Nephron progenitor cell (in vitro differentiated cells): ENCODE measurements at regions not wholly inside any gene's neighbourhood (a gene's known extent, or its start where the extent isn't known, plus 50 kb on each side); places are given as distances from the start of the nearest gene placed in this dataset.

ENCODE experiments used
- DNase-seq: peaks from one replicate; pipeline ENCODE4 v3.0.0; 2021
- H3K27ac Mint-ChIP-seq: 2 replicates; pipeline ENCODE4 v1.8.0; 2021; ENCODE audit warnings: mild to moderate bottlenecking, moderate library complexity, mixed read lengths
- H3K27me3 Mint-ChIP-seq: 2 replicates; pipeline ENCODE4 v1.8.0; 2021; ENCODE audit warnings: mild to moderate bottlenecking, low read depth, mixed read lengths; ENCODE audit not compliant: poor library complexity
- H3K36me3 Mint-ChIP-seq: 2 replicates; pipeline ENCODE4 v1.8.0; 2021; ENCODE audit warnings: low read depth, mixed read lengths
- H3K4me1 Mint-ChIP-seq: 2 replicates; pipeline ENCODE4 v1.8.0; 2021; ENCODE audit warnings: mixed read lengths
- H3K4me3 Mint-ChIP-seq: 2 replicates; pipeline ENCODE4 v1.8.0; 2021; ENCODE audit warnings: mild to moderate bottlenecking, moderate library complexity, mixed read lengths
- H3K9me3 Mint-ChIP-seq: 2 replicates; pipeline ENCODE4 v1.8.0; 2021; ENCODE audit warnings: mild to moderate bottlenecking, moderate library complexity, mixed read lengths
- TF ChIP-seq, protein P1 (sequence below): fragments of 200-600 bp; sonication (generic); IDR thresholded peaks from 2 replicates; pipeline ENCODE4 v1.5.0; 2021; ENCODE audit warnings: antibody characterized with exemption

DNA sequence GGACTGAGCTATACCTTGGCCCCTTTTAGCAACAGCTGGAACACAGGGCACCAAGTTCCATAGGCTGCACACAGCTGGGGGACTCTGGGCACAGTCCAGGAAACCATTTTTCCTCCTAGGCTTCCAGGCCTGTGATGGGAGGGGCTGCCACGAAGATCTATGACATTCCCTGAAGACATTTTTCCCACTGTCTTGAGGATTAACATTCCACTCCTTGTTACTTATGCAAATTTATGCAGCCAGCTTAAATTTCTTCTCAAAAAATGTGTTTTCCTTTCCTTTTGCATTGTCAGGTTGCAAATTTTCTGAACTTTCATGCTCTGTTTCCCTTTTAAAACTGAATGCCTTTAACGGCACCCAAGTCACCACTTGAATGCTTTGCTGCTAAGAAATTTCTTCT, 580.1 kb upstream of the FTMT start:
- H3K4me3 Mint-ChIP-seq: no peak overlapping the region
- TF ChIP-seq, protein P1, sequence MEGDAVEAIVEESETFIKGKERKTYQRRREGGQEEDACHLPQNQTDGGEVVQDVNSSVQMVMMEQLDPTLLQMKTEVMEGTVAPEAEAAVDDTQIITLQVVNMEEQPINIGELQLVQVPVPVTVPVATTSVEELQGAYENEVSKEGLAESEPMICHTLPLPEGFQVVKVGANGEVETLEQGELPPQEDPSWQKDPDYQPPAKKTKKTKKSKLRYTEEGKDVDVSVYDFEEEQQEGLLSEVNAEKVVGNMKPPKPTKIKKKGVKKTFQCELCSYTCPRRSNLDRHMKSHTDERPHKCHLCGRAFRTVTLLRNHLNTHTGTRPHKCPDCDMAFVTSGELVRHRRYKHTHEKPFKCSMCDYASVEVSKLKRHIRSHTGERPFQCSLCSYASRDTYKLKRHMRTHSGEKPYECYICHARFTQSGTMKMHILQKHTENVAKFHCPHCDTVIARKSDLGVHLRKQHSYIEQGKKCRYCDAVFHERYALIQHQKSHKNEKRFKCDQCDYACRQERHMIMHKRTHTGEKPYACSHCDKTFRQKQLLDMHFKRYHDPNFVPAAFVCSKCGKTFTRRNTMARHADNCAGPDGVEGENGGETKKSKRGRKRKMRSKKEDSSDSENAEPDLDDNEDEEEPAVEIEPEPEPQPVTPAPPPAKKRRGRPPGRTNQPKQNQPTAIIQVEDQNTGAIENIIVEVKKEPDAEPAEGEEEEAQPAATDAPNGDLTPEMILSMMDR: no peak
- no peak for DNase-seq
- peak overlapping the region; percentile 9 for H3K27ac Mint-ChIP-seq
- H3K36me3 Mint-ChIP-seq: no peaks in the 10 kb centered on the region
- H3K27me3 Mint-ChIP-seq: peaks cover 3% of the 10 kb centered on the region
- H3K4me1 Mint-ChIP-seq: peaks cover 7% of the 10 kb centered on the region
- H3K9me3 Mint-ChIP-seq: peaks cover 23% of the 10 kb centered on the region

GRCh38 chr5:121273833-121274433, 577.7 kb upstream of the FTMT start:
- peaks cover 7% of the 10 kb centered on the region for H3K4me1 Mint-ChIP-seq
- peaks cover 23% of the 10 kb centered on the region for H3K9me3 Mint-ChIP-seq
- TF ChIP-seq, protein P1: no peak
- peak overlapping the region; percentile 27 for H3K27ac Mint-ChIP-seq
- H3K27me3 Mint-ChIP-seq: no peaks in the 10 kb centered on the region
- H3K4me3 Mint-ChIP-seq: no peak overlapping the region
- no peaks in the 10 kb centered on the region for H3K36me3 Mint-ChIP-seq
- no peak for DNase-seq

DNA sequence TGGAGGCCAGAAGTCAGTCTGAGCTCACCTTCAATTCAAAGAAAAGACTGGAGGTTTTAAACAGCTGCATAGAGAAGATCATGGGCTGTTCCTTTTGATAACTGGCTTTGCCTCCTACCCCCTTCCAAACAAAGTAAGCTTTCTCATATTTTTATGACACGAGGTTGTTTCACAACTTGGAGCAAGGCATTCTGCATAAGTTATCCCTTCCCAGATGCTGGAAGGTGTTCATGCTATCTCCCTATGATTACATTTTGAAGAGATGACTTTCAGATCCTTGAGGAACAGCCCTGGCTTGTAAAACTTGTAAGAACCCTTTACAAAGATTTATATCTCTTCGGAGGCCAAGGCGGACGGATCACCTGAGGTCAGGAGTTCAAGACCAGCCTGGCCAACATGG, 571.9 kb upstream of the FTMT start:
- no peaks in the 10 kb centered on the region for H3K36me3 Mint-ChIP-seq
- H3K27ac Mint-ChIP-seq: no peak overlapping the region
- no peak overlapping the region for H3K4me3 Mint-ChIP-seq
- H3K27me3 Mint-ChIP-seq: no peaks in the 10 kb centered on the region
- H3K4me1 Mint-ChIP-seq: no peaks in the 10 kb centered on the region
- TF ChIP-seq, protein P1: no peak
- H3K9me3 Mint-ChIP-seq: no peaks in the 10 kb centered on the region
- DNase-seq: no peak

DNA sequence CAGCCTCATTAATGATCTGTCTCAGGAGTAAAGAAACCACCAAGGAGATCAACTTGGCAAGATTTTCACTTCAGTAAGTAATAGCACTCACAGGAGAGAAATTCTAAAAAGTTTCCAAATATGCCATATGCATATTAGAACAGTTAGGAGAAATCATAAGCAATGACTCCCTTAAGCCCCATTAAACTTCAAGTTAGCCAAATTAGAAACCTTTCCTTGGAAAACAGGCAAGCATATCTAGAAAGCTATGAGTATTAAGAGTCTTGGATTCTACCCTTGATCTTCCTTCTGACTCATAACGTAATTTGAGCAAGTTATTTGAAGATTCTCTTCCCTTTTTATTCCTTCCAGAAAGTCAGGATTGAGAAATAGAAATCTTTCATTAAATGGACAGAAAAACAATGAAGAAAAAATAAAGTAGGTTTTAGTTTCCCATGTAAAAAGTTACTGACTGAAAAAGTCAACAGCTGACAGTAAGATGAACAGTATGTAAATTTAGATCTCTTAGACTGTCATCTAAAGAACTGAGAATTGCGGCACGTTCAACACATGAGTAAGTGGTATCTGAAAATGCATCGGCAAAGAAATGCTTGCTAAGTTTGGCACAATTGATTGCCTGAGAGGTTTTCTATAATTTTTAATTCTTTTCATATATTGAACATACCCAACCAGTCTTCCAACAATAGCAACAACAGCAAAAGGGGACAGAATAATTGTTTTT, 565.7 kb upstream of the FTMT start:
- H3K27ac Mint-ChIP-seq: no peak overlapping the region
- TF ChIP-seq, protein P1: no peak
- H3K9me3 Mint-ChIP-seq: peaks cover 3% of the 10 kb centered on the region
- no peaks in the 10 kb centered on the region for H3K4me1 Mint-ChIP-seq
- no peaks in the 10 kb centered on the region for H3K27me3 Mint-ChIP-seq
- H3K36me3 Mint-ChIP-seq: no peaks in the 10 kb centered on the region
- DNase-seq: no peak
- H3K4me3 Mint-ChIP-seq: no peak overlapping the region

- Mint-ChIP-seq H3K27ac (no peak overlapping the region), H3K36me3 (no peaks in the 10 kb centered on the region), H3K4me1 (no peaks in the 10 kb centered on the region), H3K4me3 (no peak overlapping the region), H3K27me3 (no peaks in the 10 kb centered on the region), H3K9me3 (peaks cover 3% of the 10 kb centered on the region)
- no peak for DNase-seq
- TF ChIP-seq, protein P1: no peak
Observed at GRCh38 chr5:121288781-121289180, 562.9 kb upstream of the FTMT start.

GRCh38 chr5:121292664-121293063, 559.0 kb upstream of the FTMT start:
- no peak for DNase-seq
- no peaks in the 10 kb centered on the region for H3K27me3 Mint-ChIP-seq
- no peaks in the 10 kb centered on the region for H3K4me1 Mint-ChIP-seq
- H3K4me3 Mint-ChIP-seq: no peak overlapping the region
- H3K36me3 Mint-ChIP-seq: no peaks in the 10 kb centered on the region
- TF ChIP-seq, protein P1: no peak
- H3K27ac Mint-ChIP-seq: peak overlapping the region; percentile 40
- H3K9me3 Mint-ChIP-seq: peaks cover 2% of the 10 kb centered on the region
